ENCODE measurements at regions not wholly inside any gene's neighbourhood (a gene's known extent, or its start where the extent isn't known, plus 50 kb on each side); places are given as distances from the start of the nearest gene placed in this dataset.

GRCh38 chr2:221360742-221361141 lies 211.4 kb downstream of the EPHA4 start:
- no peak overlapping the region for H3K9ac ChIP-seq
- no peaks in the 10 kb centered on the region for H3K4me1 ChIP-seq
- TF ChIP-seq Cebpa-rat (IDR thresholded peaks at IDR 0.05) = no peak
- no peak overlapping the region for H3K4me3 ChIP-seq
- no peak overlapping the region for H3K27ac ChIP-seq
- no peaks in the 10 kb centered on the region for H3K27me3 ChIP-seq
- no peaks in the 10 kb centered on the region for H3K36me3 ChIP-seq
- H3K9me3 ChIP-seq = no peaks in the 10 kb centered on the region
- H4K20me1 ChIP-seq = no peaks in the 10 kb centered on the region
- no peak overlapping the region for H3K4me2 ChIP-seq

GRCh38 chr2:221361633-221362032 lies 210.5 kb downstream of the EPHA4 start:
- Histone ChIP-seq H4K20me1 (no peaks in the 10 kb centered on the region), H3K4me3 (no peak overlapping the region), H3K4me2 (no peak overlapping the region), H3K27me3 (no peaks in the 10 kb centered on the region), H3K27ac (no peak overlapping the region), H3K9me3 (no peaks in the 10 kb centered on the region), H3K36me3 (no peaks in the 10 kb centered on the region), H3K9ac (no peak overlapping the region), H3K4me1 (no peaks in the 10 kb centered on the region)
- no peak for TF ChIP-seq Cebpa-rat (IDR thresholded peaks at IDR 0.05)

GRCh38 chr2:221364672-221365071 lies 207.4 kb downstream of the EPHA4 start:
- Histone ChIP-seq H3K9ac (no peak overlapping the region), H3K36me3 (no peaks in the 10 kb centered on the region), H3K4me3 (no peak overlapping the region), H3K27ac (no peak overlapping the region), H4K20me1 (no peaks in the 10 kb centered on the region), H3K9me3 (no peaks in the 10 kb centered on the region), H3K4me2 (no peak overlapping the region), H3K4me1 (no peaks in the 10 kb centered on the region), H3K27me3 (no peaks in the 10 kb centered on the region)
- no peak for TF ChIP-seq Cebpa-rat (IDR thresholded peaks at IDR 0.05)
